ENCODE measurements at regions not wholly inside any gene's neighbourhood (a gene's known extent, or its start where the extent isn't known, plus 50 kb on each side); places are given as distances from the start of the nearest gene placed in this dataset.

GRCh38 chr10:58140691-58141347 lies 126.9 kb downstream of the IPMK start:
- no peak for DNase-seq (ENCODE audit: low read depth)

- no peak for DNase-seq (ENCODE audit: low read depth)
These were observed 127.6 kb downstream of the IPMK start for GRCh38 chr10:58140054-58140453.

GRCh38 chr10:58137813-58138212 lies 129.9 kb downstream of the IPMK start:
- no peak for DNase-seq (ENCODE audit: low read depth)

- no peak for DNase-seq (ENCODE audit: low read depth)
These were observed 152.3 kb downstream of the IPMK start for GRCh38 chr10:58115218-58116050.

GRCh38 chr10:58109731-58110130 lies 158.0 kb downstream of the IPMK start:
- DNase-seq (ENCODE audit: low read depth) = no peak

- DNase-seq (ENCODE audit: low read depth) = no peak
These were observed 160.2 kb downstream of the IPMK start for GRCh38 chr10:58107506-58107905.

- no peak for DNase-seq (ENCODE audit: low read depth)
These were observed 161.3 kb downstream of the IPMK start for GRCh38 chr10:58106211-58107035.

- DNase-seq (ENCODE audit: low read depth) = no peak
These were observed 163.3 kb downstream of the IPMK start for GRCh38 chr10:58104351-58104751.

GRCh38 chr10:58102897-58103296 lies 164.8 kb downstream of the IPMK start:
- no peak for DNase-seq (ENCODE audit: low read depth)

- DNase-seq (ENCODE audit: low read depth) = no peak
These were observed 166.0 kb downstream of the IPMK start for GRCh38 chr10:58101682-58102081.

- no peak for DNase-seq (ENCODE audit: low read depth)
These were observed 172.5 kb downstream of the IPMK start for GRCh38 chr10:58094985-58095718.

GRCh38 chr10:58091886-58092285 lies 175.8 kb downstream of the IPMK start:
- DNase-seq (ENCODE audit: low read depth) = no peak

GRCh38 chr10:58089739-58090138 lies 178.0 kb downstream of the IPMK start:
- no peak for DNase-seq (ENCODE audit: low read depth)

GRCh38 chr10:58087896-58088295 lies 179.8 kb downstream of the IPMK start:
- DNase-seq (ENCODE audit: low read depth) = no peak

- no peak for DNase-seq (ENCODE audit: low read depth)
These were observed 180.9 kb downstream of the IPMK start for GRCh38 chr10:58086763-58087150.

GRCh38 chr10:58086144-58086762 lies 181.4 kb downstream of the IPMK start:
- no peak for DNase-seq (ENCODE audit: low read depth)

- DNase-seq (ENCODE audit: low read depth) = no peak
These were observed 185.4 kb downstream of the IPMK start for GRCh38 chr10:58082248-58082647.

- no peak for DNase-seq (ENCODE audit: low read depth)
These were observed 186.3 kb downstream of the IPMK start for GRCh38 chr10:58081353-58081752.

- no peak for DNase-seq (ENCODE audit: low read depth)
These were observed 188.2 kb downstream of the IPMK start for GRCh38 chr10:58079461-58079860.

GRCh38 chr10:58072634-58073033 lies 195.1 kb downstream of the IPMK start:
- no peak for DNase-seq (ENCODE audit: low read depth)

- DNase-seq (ENCODE audit: low read depth) = no peak
These were observed 196.7 kb downstream of the IPMK start for GRCh38 chr10:58070956-58071355.

- DNase-seq (ENCODE audit: low read depth) = no peak
These were observed 198.9 kb downstream of the IPMK start for GRCh38 chr10:58068809-58069208.
